HL-60 (cell line): ENCODE measurements at regions not wholly inside any gene's neighbourhood (a gene's known extent, or its start where the extent isn't known, plus 50 kb on each side); places are given as distances from the start of the nearest gene placed in this dataset.

Experiments used
- DNase-seq, 2 experiments: peaks; one replicate each; pipeline ENCODE4 v3.0.0-alpha.2; 2010 to 2020; ENCODE audit warnings: low read depth in 1 of 2, low spot score in 1 of 2
- H3K27ac ChIP-seq: fragments of 250-450 bp; sonication (Bioruptor Pico); replicated peaks from 2 replicates; pipeline ENCODE4 v1.5.1; 2020; ENCODE audit warnings: mild to moderate bottlenecking, moderate library complexity
- H3K27me3 ChIP-seq: fragments of 250-450 bp; sonication (Bioruptor Pico); 2 replicates; pipeline ENCODE4 v1.5.1; 2021; ENCODE audit warnings: mild to moderate bottlenecking, moderate library complexity; ENCODE audit not compliant: insufficient read depth, poor library complexity, severe bottlenecking
- H3K4me3 ChIP-seq: replicated peaks from 2 replicates; pipeline ENCODE4 v1.5.1; 2011; ENCODE audit warnings: mild to moderate bottlenecking, control low read depth, low read length; ENCODE audit not compliant: insufficient read depth
- GABPA ChIP-seq: IDR thresholded peaks from 2 replicates; pipeline ENCODE4 v1.6.1; 2012; ENCODE audit warnings: low read depth
- POLR2AphosphoS5 ChIP-seq: IDR thresholded peaks from 2 replicates; pipeline ENCODE4 v1.6.1; 2012; ENCODE audit warnings: low read depth
- SPI1 ChIP-seq: IDR thresholded peaks from 2 replicates; pipeline ENCODE4 v1.6.1; 2012; ENCODE audit warnings: low read depth, mild to moderate bottlenecking, borderline replicate concordance
- TF ChIP-seq, protein P1 (sequence below): IDR thresholded peaks from 2 replicates; pipeline ENCODE4 v1.6.1; 2012; ENCODE audit warnings: low read depth; ENCODE audit not compliant: insufficient replicate concordance
- TF ChIP-seq, protein P2 (sequence below): IDR thresholded peaks from one replicate; pipeline ENCODE4 v1.5.1; 2011; ENCODE audit warnings: low read length, control low read depth, inconsistent platforms; ENCODE audit not compliant: insufficient read depth

DNA sequence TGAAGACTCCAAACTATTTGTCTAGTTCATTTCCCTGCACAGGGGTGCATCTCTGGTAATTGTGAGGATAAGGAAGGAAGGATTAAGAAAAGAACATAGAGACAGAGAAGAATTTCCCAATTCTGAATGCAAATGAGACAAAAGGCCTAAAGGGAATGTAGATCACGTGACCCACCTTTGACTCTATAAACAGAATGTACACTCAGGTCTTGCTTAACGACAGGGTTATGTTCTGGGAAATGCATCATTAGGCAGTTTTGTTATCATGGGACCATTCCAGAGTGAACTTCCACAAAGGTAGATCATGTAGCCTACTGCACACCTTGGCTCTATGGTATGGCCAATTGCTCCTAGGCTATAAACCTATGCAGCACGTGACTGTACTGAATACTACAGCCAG lies 252.3 kb upstream of the ZP4 start:
- no peak for DNase-seq
- TF ChIP-seq, protein P1, sequence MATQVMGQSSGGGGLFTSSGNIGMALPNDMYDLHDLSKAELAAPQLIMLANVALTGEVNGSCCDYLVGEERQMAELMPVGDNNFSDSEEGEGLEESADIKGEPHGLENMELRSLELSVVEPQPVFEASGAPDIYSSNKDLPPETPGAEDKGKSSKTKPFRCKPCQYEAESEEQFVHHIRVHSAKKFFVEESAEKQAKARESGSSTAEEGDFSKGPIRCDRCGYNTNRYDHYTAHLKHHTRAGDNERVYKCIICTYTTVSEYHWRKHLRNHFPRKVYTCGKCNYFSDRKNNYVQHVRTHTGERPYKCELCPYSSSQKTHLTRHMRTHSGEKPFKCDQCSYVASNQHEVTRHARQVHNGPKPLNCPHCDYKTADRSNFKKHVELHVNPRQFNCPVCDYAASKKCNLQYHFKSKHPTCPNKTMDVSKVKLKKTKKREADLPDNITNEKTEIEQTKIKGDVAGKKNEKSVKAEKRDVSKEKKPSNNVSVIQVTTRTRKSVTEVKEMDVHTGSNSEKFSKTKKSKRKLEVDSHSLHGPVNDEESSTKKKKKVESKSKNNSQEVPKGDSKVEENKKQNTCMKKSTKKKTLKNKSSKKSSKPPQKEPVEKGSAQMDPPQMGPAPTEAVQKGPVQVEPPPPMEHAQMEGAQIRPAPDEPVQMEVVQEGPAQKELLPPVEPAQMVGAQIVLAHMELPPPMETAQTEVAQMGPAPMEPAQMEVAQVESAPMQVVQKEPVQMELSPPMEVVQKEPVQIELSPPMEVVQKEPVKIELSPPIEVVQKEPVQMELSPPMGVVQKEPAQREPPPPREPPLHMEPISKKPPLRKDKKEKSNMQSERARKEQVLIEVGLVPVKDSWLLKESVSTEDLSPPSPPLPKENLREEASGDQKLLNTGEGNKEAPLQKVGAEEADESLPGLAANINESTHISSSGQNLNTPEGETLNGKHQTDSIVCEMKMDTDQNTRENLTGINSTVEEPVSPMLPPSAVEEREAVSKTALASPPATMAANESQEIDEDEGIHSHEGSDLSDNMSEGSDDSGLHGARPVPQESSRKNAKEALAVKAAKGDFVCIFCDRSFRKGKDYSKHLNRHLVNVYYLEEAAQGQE = no peak
- no peak for TF ChIP-seq SPI1
- no peak for TF ChIP-seq GABPA
- TF ChIP-seq, protein P2, sequence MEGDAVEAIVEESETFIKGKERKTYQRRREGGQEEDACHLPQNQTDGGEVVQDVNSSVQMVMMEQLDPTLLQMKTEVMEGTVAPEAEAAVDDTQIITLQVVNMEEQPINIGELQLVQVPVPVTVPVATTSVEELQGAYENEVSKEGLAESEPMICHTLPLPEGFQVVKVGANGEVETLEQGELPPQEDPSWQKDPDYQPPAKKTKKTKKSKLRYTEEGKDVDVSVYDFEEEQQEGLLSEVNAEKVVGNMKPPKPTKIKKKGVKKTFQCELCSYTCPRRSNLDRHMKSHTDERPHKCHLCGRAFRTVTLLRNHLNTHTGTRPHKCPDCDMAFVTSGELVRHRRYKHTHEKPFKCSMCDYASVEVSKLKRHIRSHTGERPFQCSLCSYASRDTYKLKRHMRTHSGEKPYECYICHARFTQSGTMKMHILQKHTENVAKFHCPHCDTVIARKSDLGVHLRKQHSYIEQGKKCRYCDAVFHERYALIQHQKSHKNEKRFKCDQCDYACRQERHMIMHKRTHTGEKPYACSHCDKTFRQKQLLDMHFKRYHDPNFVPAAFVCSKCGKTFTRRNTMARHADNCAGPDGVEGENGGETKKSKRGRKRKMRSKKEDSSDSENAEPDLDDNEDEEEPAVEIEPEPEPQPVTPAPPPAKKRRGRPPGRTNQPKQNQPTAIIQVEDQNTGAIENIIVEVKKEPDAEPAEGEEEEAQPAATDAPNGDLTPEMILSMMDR = no peak
- TF ChIP-seq POLR2AphosphoS5 = no peak
- no peaks in the 10 kb centered on the region for H3K27me3 ChIP-seq
- no peak overlapping the region for H3K4me3 ChIP-seq
- H3K27ac ChIP-seq = no peak overlapping the region

DNA sequence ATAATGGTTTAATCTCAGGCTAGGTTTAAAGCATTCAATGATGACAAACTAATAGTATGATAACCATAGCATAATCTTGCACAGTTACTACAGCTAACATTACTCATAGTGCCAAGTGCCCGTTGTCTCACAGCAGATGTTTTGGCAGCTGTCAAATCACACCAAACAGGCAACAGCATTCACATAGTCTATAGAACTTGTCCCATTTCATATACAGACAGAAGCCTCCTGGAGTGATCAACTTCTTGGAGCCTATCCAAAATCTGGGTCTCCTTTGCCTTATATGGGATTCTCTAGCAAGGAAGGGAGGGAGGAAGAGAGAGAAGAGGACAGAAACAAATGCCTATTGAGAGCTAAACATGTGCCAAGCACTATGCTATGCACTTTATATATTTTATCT lies 250.6 kb upstream of the ZP4 start:
- Histone ChIP-seq H3K27ac (no peak overlapping the region), H3K4me3 (no peak overlapping the region), H3K27me3 (no peaks in the 10 kb centered on the region)
- no peak for TF ChIP-seq GABPA
- TF ChIP-seq, protein P1 = no peak
- no peak for TF ChIP-seq POLR2AphosphoS5
- TF ChIP-seq SPI1 = no peak
- TF ChIP-seq, protein P2 = no peak
- no peak for DNase-seq

DNA sequence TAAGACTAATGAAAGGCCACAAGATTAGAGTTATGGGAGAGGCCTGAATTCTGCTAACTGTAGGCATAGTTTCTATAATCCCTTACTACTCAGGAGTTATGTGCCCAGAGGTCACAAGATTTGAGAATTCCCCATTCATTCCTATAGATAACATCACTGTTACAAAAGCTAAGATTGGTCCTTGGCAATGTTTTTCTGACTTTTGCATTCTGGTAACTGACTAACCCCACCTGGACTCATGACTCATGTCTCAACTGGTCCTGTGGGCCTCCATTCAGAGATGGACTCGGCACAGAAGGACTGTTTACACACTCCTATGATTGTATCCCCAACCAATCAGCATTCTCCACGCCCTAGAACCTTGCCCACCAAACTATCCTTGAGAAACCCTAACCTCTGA lies 249.0 kb upstream of the ZP4 start:
- Histone ChIP-seq H3K27ac (no peak overlapping the region), H3K4me3 (no peak overlapping the region), H3K27me3 (no peaks in the 10 kb centered on the region)
- no peak for DNase-seq
- TF ChIP-seq GABPA (no peak), SPI1 (no peak), POLR2AphosphoS5 (no peak)
- TF ChIP-seq, protein P2 = no peak
- TF ChIP-seq, protein P1 = no peak
